IMR-90 (cell line): ENCODE measurements at regions not wholly inside any gene's neighbourhood (a gene's known extent, or its start where the extent isn't known, plus 50 kb on each side); places are given as distances from the start of the nearest gene placed in this dataset.

Source experiments
- BHLHE40 ChIP-seq: fragments of 150-350 bp; IDR thresholded peaks from 2 replicates; pipeline ENCODE4 v1.6.1; 2016; ENCODE audit warnings: mild to moderate bottlenecking, low read depth, low read length
- CTCF ChIP-seq: conservative IDR thresholded peaks from 2 replicates; pipeline ENCODE4 v1.5.1; 2012; ENCODE audit warnings: mild to moderate bottlenecking, low read depth, low read length, improper control_type of control experiment
- FOS ChIP-seq: fragments of 150-350 bp; IDR thresholded peaks from 2 replicates; pipeline ENCODE4 v1.6.1; 2016; ENCODE audit warnings: low read depth, low read length
- MAFK ChIP-seq: IDR thresholded peaks from 2 replicates; pipeline ENCODE4 v1.6.1; 2012; ENCODE audit warnings: low read depth, low read length, improper control_type of control experiment
- MXI1 ChIP-seq: IDR thresholded peaks from 2 replicates; pipeline ENCODE4 v1.6.1; 2012; ENCODE audit warnings: low read depth, mild to moderate bottlenecking, low read length, moderate library complexity, borderline replicate concordance
- POLR2A ChIP-seq: IDR thresholded peaks from 2 replicates; pipeline ENCODE4 v1.6.1; 2012; ENCODE audit warnings: mild to moderate bottlenecking, low read depth, low read length
- RAD21 ChIP-seq: IDR thresholded peaks from 2 replicates; pipeline ENCODE4 v1.6.1; 2012; ENCODE audit warnings: low read length, improper control_type of control experiment
- RCOR1 ChIP-seq: IDR thresholded peaks from 2 replicates; pipeline ENCODE4 v1.6.1; 2012; ENCODE audit warnings: mild to moderate bottlenecking, low read length, improper control_type of control experiment; ENCODE audit not compliant: insufficient replicate concordance
- RFX5 ChIP-seq: IDR thresholded peaks from 2 replicates; pipeline ENCODE4 v1.8.0; 2012; ENCODE audit warnings: low read depth, mild to moderate bottlenecking, low read length, moderate library complexity
- SMC3 ChIP-seq: fragments of 150-350 bp; IDR thresholded peaks from 2 replicates; pipeline ENCODE4 v1.6.1; 2016; ENCODE audit warnings: low read depth, mild to moderate bottlenecking, antibody characterized with exemption, low read length, moderate library complexity
- USF2 ChIP-seq: fragments of 150-350 bp; IDR thresholded peaks from 2 replicates; pipeline ENCODE4 v1.6.1; 2017; ENCODE audit warnings: mild to moderate bottlenecking, antibody characterized with exemption, low read length, low read depth

- TF ChIP-seq POLR2A: no peak
- TF ChIP-seq SMC3: no peak
- TF ChIP-seq MAFK: no peak
- no peak for TF ChIP-seq MXI1
- no peak for TF ChIP-seq CTCF
- TF ChIP-seq RAD21: no peak
- no peak for TF ChIP-seq RCOR1
- no peak for TF ChIP-seq FOS
- no peak for TF ChIP-seq BHLHE40
- no peak for TF ChIP-seq USF2
- TF ChIP-seq RFX5: no peak
Measured at GRCh38 chr1:98422816-98423215, 238.7 kb upstream of the SNX7 start.
